Lower lobe of right lung (tissue), 2 donors: ENCODE measurements at regions not wholly inside any gene's neighbourhood (a gene's known extent, or its start where the extent isn't known, plus 50 kb on each side); places are given as distances from the start of the nearest gene placed in this dataset.

Experiments
- ATAC-seq, 2 donors: fragments of 200-7000 bp; cut with Tn5 transposase; one replicate each; pipeline ENCODE4 v1.9.1; 2020 to 2022; ENCODE audit warnings: mild to moderate bottlenecking in 2 of 2, moderate library complexity in 2 of 2
- DNase-seq: peaks from one replicate; pipeline ENCODE4 v3.0.0-alpha.2; 2020
- H3K27ac ChIP-seq: fragments of 200-600 bp; one replicate; pipeline ENCODE4 v1.8.0; 2022
- H3K27me3 ChIP-seq: fragments of 200-600 bp; one replicate; pipeline ENCODE4 v1.8.0; 2022; ENCODE audit warnings: low read depth
- H3K36me3 ChIP-seq: fragments of 200-600 bp; one replicate; pipeline ENCODE4 v1.8.0; 2022; ENCODE audit warnings: mild to moderate bottlenecking
- H3K4me1 ChIP-seq: fragments of 200-600 bp; one replicate; pipeline ENCODE4 v1.8.0; 2022
- H3K4me3 ChIP-seq: fragments of 200-600 bp; one replicate; pipeline ENCODE4 v1.8.0; 2022; ENCODE audit warnings: mild to moderate bottlenecking
- H3K9me3 ChIP-seq: fragments of 200-600 bp; one replicate; pipeline ENCODE4 v1.8.0; 2022
- CTCF ChIP-seq: fragments of 200-600 bp; IDR thresholded peaks from one replicate; pipeline ENCODE4 v1.8.0; 2022; ENCODE audit warnings: antibody characterized with exemption, mild to moderate bottlenecking
- intact Hi-C: fragments of 100-400 bp; cut with DNase I; formaldehyde crosslinking; loops from one replicate; pipeline ENCODE4 v1.11.0; 2022
- donor health status: DM: no; HTN: yes; CAD: no; lungs with severe emphysema.

- Histone ChIP-seq H3K4me1 (no peaks in the 10 kb centered on the region), H3K36me3 (no peaks in the 10 kb centered on the region), H3K9me3 (no peaks in the 10 kb centered on the region), H3K4me3 (no peak overlapping the region), H3K27me3 (no peaks in the 10 kb centered on the region), H3K27ac (no peak overlapping the region)
- ATAC-seq, result no peak
- intact Hi-C loops, result no loop called here
- TF ChIP-seq CTCF, result no peak
- DNase-seq, result no peak
Observed at GRCh38 chr10:52999681-53000080, 227.1 kb upstream of the MBL2 start.

GRCh38 chr10:52999258-52999657 lies 226.7 kb upstream of the MBL2 start:
- Histone ChIP-seq H3K4me3 (no peak overlapping the region), H3K36me3 (no peaks in the 10 kb centered on the region), H3K27me3 (no peaks in the 10 kb centered on the region), H3K9me3 (no peaks in the 10 kb centered on the region), H3K4me1 (no peaks in the 10 kb centered on the region), H3K27ac (no peak overlapping the region)
- DNase-seq (no peak), ATAC-seq (no peak)
- intact Hi-C loops, result no loop called here
- no peak for TF ChIP-seq CTCF

GRCh38 chr10:52997007-52997406 lies 224.4 kb upstream of the MBL2 start:
- no peak for ATAC-seq
- no peaks in the 10 kb centered on the region for H3K9me3 ChIP-seq
- no peak overlapping the region for H3K27ac ChIP-seq
- DNase-seq, result no peak
- H3K36me3 ChIP-seq, result no peaks in the 10 kb centered on the region
- TF ChIP-seq CTCF, result no peak
- no peak overlapping the region for H3K4me3 ChIP-seq
- intact Hi-C loops, result no loop called here
- H3K4me1 ChIP-seq, result no peaks in the 10 kb centered on the region
- H3K27me3 ChIP-seq, result no peaks in the 10 kb centered on the region

GRCh38 chr10:52994370-52994769 lies 221.8 kb upstream of the MBL2 start:
- no peaks in the 10 kb centered on the region for H3K27me3 ChIP-seq
- no peaks in the 10 kb centered on the region for H3K4me1 ChIP-seq
- DNase-seq, result no peak
- no peak overlapping the region for H3K27ac ChIP-seq
- TF ChIP-seq CTCF, result no peak
- no peak for ATAC-seq
- H3K36me3 ChIP-seq, result no peaks in the 10 kb centered on the region
- H3K9me3 ChIP-seq, result no peaks in the 10 kb centered on the region
- no peak overlapping the region for H3K4me3 ChIP-seq
- intact Hi-C loops, result no loop called here

- ATAC-seq (no peak), DNase-seq (no peak)
- intact Hi-C loops, result no loop called here
- no peaks in the 10 kb centered on the region for H3K36me3 ChIP-seq
- H3K27me3 ChIP-seq, result no peaks in the 10 kb centered on the region
- H3K9me3 ChIP-seq, result no peaks in the 10 kb centered on the region
- no peak overlapping the region for H3K27ac ChIP-seq
- H3K4me3 ChIP-seq, result no peak overlapping the region
- H3K4me1 ChIP-seq, result no peaks in the 10 kb centered on the region
- TF ChIP-seq CTCF, result no peak
Observed at GRCh38 chr10:52993109-52993508, 220.5 kb upstream of the MBL2 start.

GRCh38 chr10:52992567-52992966 lies 220.0 kb upstream of the MBL2 start:
- DNase-seq, result no peak
- TF ChIP-seq CTCF, result no peak
- no peaks in the 10 kb centered on the region for H3K4me1 ChIP-seq
- no peaks in the 10 kb centered on the region for H3K9me3 ChIP-seq
- ATAC-seq, result no peak
- no peaks in the 10 kb centered on the region for H3K36me3 ChIP-seq
- no peaks in the 10 kb centered on the region for H3K27me3 ChIP-seq
- intact Hi-C loops, result no loop called here
- no peak overlapping the region for H3K4me3 ChIP-seq
- H3K27ac ChIP-seq, result no peak overlapping the region
